ENCODE measurements at regions not wholly inside any gene's neighbourhood (a gene's known extent, or its start where the extent isn't known, plus 50 kb on each side); places are given as distances from the start of the nearest gene placed in this dataset.

DNA sequence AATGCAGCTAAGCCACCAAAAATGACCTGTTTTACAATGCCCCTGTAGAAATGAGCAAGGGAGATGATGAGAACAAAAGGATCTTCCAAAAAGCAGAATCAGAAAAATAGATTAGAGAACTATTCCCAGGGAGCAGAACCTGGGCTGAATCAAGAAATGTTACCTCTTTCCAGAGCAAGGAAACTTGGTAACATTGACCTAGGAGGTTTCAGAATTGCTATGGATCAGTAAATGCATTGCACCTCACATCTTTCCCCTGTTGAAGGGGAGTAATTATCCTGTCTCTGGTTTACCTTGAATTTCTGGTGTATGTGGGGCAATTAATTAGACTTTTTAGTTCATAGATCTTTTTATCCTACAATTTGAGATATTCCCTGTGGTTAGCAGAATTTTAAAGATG is 151.2 kb upstream of the RAI14 start:
- no peak for TF ChIP-seq POLR2A (IDR thresholded peaks at IDR 0.05; ENCODE audit: extremely low read depth, insufficient read length)
- no peak for TF ChIP-seq CTCF (IDR thresholded peaks at IDR 0.05; ENCODE audit: low read depth, low read length)
- no peak for TF ChIP-seq MAX (IDR thresholded peaks at IDR 0.05; ENCODE audit: low read depth, low read length)
- no peak for TF ChIP-seq MYC (IDR thresholded peaks at IDR 0.05; ENCODE audit: low read depth, low read length)
